GM12873 (cell line): ENCODE measurements at regions not wholly inside any gene's neighbourhood (a gene's known extent, or its start where the extent isn't known, plus 50 kb on each side); places are given as distances from the start of the nearest gene placed in this dataset.

ENCODE experiments used
- CTCF ChIP-seq: IDR thresholded peaks from 2 replicates; pipeline ENCODE4 v1.5.1; 2012; ENCODE audit warnings: low read depth, mild to moderate bottlenecking, moderate library complexity, low read length, control low read depth; ENCODE audit not compliant: insufficient read depth; ENCODE audit errors: missing control alignments

GRCh38 chr7:15143936-15144335 lies 241.4 kb upstream of the DGKB start:
- TF ChIP-seq CTCF: no peak

GRCh38 chr7:15143121-15143520 lies 240.6 kb upstream of the DGKB start:
- TF ChIP-seq CTCF: no peak

- no peak for TF ChIP-seq CTCF
These were observed 237.9 kb upstream of the DGKB start for GRCh38 chr7:15140431-15140830.

GRCh38 chr7:15131661-15132060 lies 229.1 kb upstream of the DGKB start:
- TF ChIP-seq CTCF: no peak

- TF ChIP-seq CTCF: no peak
These were observed 228.4 kb upstream of the DGKB start for GRCh38 chr7:15130666-15131541.

GRCh38 chr7:15128716-15129115 lies 226.2 kb upstream of the DGKB start:
- TF ChIP-seq CTCF: no peak

GRCh38 chr7:15123901-15124300 lies 221.3 kb upstream of the DGKB start:
- TF ChIP-seq CTCF: no peak

- no peak for TF ChIP-seq CTCF
These were observed 211.2 kb upstream of the DGKB start for GRCh38 chr7:15113752-15114151.
